GM19043 (cell line): ENCODE measurements at regions not wholly inside any gene's neighbourhood (a gene's known extent, or its start where the extent isn't known, plus 50 kb on each side); places are given as distances from the start of the nearest gene placed in this dataset.
A peak's percentile ranks its signal among the peaks of the same experiment; 100 is the strongest.

Experiments used
- ATAC-seq: cut with Tn5 transposase; IDR thresholded peaks from one replicate; pipeline ENCODE4 v1.9.1; 2021; ENCODE audit warnings: low read depth; ENCODE audit not compliant: unreplicated experiment

GRCh38 chr20:24148372-24148771, 159.8 kb upstream of the GGTLC1 start:
- peak; percentile 79 for ATAC-seq

GRCh38 chr20:24147961-24148360, 159.4 kb upstream of the GGTLC1 start:
- no peak for ATAC-seq

GRCh38 chr20:24147479-24147878, 158.9 kb upstream of the GGTLC1 start:
- ATAC-seq: no peak

DNA sequence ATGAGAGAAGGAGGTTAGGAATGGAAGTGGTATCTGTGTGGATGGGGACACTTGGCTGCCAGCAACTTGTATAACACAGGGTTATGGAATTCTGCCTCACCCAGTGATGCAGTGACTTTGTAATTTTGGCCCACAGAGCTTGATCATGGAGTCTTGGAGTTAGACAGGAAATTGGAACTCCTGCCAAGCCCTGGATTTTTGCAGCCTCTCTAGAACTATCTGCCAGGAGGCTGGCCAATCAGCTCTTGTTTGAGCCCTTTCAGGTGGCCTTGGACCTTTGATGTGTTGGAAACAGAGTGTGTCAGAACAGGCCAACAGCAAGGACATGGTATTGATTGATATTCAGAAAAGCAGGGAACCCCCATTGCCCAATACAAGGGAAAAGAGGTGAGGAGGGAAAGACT, 157.7 kb upstream of the GGTLC1 start:
- ATAC-seq: no peak

DNA sequence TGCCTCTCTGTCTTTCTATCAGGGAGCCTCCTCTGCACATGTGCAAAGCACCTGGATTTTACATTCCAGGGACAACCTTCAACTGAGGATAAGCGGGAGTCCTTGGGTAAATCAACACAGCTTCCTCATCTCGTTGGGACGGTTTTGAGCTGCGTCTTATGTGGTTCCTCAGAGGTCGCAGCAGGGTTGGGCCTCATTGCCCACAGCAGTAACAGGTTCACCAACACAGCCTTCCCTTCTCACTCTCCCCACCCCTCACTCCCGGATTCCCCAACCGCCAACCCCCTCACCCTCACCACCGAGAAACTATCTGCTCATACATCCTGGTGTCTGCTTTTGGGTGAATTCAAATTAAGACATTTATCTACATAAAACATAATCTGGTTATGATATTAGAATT, 155.8 kb upstream of the GGTLC1 start:
- no peak for ATAC-seq

GRCh38 chr20:24141111-24141510, 152.5 kb upstream of the GGTLC1 start:
- ATAC-seq: no peak

GRCh38 chr20:24139846-24140245, 151.3 kb upstream of the GGTLC1 start:
- ATAC-seq: no peak

DNA sequence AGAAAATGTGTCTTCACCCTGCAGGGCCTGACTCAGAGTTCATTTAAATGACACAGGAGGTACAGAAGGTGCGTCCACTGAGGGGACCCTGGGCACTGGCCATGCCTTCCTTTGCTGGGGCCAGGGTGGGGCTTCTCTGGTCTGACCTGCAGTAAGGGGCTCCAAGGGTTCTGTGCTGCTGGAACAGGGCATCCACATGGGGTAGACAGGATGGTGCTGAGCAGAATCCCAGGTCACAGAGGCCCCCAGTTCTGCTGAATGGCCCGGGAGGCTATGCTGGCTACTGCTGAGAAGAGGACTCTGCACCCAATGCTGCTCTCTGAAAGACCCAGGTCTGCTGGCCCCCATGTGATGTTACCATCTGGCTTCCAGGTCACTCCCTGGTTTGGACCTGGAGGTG, 150.4 kb upstream of the GGTLC1 start:
- no peak for ATAC-seq

DNA sequence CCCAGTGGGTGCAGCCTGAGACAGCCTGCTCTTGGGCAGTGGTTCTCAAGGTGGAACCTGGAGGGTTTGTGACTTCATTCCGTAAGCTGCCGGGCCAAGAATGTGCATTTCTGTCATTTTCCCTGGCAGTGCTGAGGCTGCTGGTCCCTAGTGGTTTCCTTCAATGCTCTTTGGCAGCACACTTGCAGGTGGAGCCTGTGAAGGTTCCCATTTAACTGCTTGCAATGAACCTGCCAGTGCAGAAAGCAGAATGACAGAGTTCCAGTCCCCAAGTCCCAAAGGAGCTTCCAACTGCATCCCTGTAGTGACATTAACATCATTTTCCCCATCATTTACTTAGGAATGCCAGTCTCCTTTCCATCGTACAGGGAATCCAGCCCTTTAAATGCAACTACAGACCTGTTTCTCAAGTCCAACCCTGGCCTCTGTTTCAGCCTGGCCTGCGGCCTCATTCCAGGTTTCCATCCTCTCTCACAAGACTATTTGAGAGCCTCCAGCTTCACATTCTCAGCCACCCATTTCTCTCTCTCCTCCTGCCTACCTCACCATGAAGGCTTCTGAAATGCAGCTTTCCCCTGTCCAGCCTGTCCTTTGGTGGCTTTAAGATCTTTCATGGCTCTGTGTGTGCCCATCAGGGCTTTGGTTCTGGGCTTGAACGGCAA, 149.7 kb upstream of the GGTLC1 start:
- ATAC-seq: no peak

DNA sequence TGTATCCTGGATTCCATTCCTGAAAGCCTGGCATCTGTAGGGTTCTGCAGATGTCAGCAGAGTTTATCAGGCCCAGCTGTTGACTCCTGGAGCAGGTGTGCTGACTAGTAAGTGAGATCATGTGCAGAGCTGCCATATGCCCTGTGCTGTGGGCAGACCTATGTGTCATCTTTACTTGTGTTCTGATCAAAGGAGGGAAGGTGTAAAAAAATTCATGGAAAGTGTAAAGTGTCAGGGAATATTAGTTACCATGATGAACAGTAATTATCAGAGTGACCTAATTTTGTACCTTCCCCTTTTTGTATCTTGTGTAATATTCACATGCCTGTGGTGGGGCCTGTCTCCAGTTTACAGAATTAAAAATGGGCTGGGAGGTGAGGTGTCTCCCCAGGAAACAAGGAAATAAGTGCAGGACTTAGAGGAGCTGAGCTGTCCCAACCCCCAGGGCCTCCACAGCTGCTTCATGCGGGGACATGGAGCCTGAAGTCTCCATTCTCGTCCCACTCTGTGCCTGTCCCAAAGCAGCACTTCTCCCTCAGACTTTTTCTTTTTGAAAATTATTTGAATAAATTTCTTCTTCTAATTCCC, 148.2 kb upstream of the GGTLC1 start:
- no peak for ATAC-seq

DNA sequence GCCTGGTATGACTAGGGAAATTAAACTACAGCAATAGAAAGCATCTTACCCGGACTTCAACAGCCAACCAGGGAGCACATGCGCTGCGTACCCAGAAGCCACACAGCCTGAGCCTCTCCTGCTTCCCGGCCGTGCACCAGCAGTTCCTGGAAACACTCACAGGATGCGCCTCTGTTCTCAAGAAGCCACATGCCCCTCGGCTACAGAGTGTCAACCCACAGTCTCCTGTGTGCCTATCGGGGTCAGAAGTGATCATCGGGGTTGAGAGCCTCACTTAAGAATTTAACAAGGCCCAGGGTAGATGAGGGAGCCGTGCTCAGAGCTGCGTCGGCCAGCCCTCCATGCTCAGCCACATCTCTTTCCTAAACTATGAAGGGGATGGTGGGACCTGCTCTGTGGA, 147.2 kb upstream of the GGTLC1 start:
- no peak for ATAC-seq

- no peak for ATAC-seq
Observed at GRCh38 chr20:24134930-24135329, 146.4 kb upstream of the GGTLC1 start.

GRCh38 chr20:24134284-24134683, 145.7 kb upstream of the GGTLC1 start:
- ATAC-seq: no peak

DNA sequence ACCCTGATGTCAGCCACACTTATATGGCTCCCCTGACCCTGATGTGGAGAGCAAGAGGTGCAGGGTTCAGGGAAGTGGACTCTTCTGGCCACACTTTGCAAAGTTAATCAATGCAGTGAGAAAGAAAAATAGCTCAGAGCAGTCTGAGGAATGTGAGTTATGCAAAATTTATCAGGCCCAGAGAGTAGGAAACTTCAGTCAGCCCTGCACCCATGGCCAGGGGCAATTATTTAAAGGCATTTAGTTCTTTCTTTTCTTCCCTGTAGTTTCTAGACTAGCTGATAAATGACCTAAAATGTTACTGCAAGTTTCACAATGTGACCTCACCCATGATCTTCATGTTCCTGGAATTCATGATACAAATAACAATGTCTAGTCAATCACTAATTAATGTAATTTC, 143.7 kb upstream of the GGTLC1 start:
- ATAC-seq: no peak

GRCh38 chr20:24131684-24132083, 143.1 kb upstream of the GGTLC1 start:
- ATAC-seq: no peak

DNA sequence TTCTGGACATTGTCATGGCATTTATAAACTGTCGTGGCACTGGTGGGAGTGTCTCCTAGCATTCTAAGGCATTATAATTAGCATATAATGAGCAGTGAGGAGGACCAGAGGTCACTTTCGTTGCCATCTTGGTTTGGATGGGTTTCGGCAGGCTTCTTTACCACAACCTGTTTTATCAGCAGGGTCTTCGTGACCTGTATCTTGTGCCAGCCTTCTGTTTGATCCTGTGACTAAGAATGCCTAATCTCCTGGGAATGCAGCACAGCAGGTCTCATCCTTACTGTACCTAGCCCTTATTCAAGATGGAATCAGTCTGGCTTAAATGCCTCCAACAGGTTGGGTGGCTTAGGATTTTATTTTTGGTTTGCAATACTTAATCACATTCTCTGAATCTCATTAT, 142.7 kb upstream of the GGTLC1 start:
- ATAC-seq: no peak

- ATAC-seq: no peak
Observed at GRCh38 chr20:24129641-24130040, 141.1 kb upstream of the GGTLC1 start.

GRCh38 chr20:24124951-24125650, 136.5 kb upstream of the GGTLC1 start:
- no peak for ATAC-seq

GRCh38 chr20:24124003-24124402, 135.4 kb upstream of the GGTLC1 start:
- no peak for ATAC-seq

GRCh38 chr20:24118441-24119175, 130.0 kb upstream of the GGTLC1 start:
- ATAC-seq: no peak

DNA sequence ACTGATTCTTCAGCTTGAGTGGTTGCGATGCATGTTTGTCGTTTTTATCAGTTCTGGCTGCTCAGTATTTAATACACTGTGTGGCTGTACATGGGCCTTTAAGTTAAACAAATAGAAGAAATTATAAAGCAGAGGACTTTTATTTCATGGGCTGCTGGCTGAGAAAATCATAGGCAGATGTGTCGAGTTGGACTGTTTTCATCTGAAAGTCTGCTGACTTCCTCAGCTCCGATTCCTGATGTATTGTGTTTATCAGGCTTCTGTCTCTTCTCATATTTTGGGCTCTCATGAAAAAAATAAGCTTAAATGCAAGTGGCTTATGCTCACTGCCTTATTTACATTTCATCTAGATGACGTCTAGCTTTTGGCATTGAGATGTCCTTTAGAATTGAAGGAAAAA, 129.5 kb upstream of the GGTLC1 start:
- no peak for ATAC-seq
